Smooth muscle cell (in vitro differentiated cells): ENCODE measurements at regions not wholly inside any gene's neighbourhood (a gene's known extent, or its start where the extent isn't known, plus 50 kb on each side); places are given as distances from the start of the nearest gene placed in this dataset.

Experiments used
- DNase-seq: peaks from one replicate; lab custom pipeline; 2025; ENCODE audit not compliant: unreplicated experiment; lab: John Stamatoyannopoulos, UW
- H2AFZ ChIP-seq: fragments of 200-600 bp; sonication (generic); 2 replicates; pipeline ENCODE4 v1.6.0; 2016; ENCODE audit warnings: antibody characterized with exemption, low read depth, mild to moderate bottlenecking
- H3F3A ChIP-seq: fragments of 200-600 bp; sonication (generic); 2 replicates; pipeline ENCODE4 v1.6.0; 2017; ENCODE audit warnings: antibody characterized with exemption, low read depth
- H3K27ac ChIP-seq: fragments of 200-600 bp; sonication (generic); 2 replicates; pipeline ENCODE4 v1.5.1; 2016; ENCODE audit warnings: low read depth, mild to moderate bottlenecking
- H3K27me3 ChIP-seq: fragments of 200-600 bp; sonication (generic); 2 replicates; pipeline ENCODE4 v1.6.1; 2016; ENCODE audit warnings: low read depth, mild to moderate bottlenecking
- H3K36me3 ChIP-seq: fragments of 200-600 bp; sonication (generic); 2 replicates; pipeline ENCODE4 v1.5.1; 2016; ENCODE audit warnings: low read depth
- H3K4me1 ChIP-seq: fragments of 200-600 bp; sonication (generic); 2 replicates; pipeline ENCODE4 v1.5.1; 2016; ENCODE audit warnings: low read depth
- H3K4me2 ChIP-seq: fragments of 200-600 bp; sonication (generic); 2 replicates; pipeline ENCODE4 v1.6.0; 2016; ENCODE audit warnings: mild to moderate bottlenecking
- H3K4me3 ChIP-seq: fragments of 200-600 bp; sonication (generic); 2 replicates; pipeline ENCODE4 v1.5.1; 2016; ENCODE audit warnings: mild to moderate bottlenecking
- H3K79me2 ChIP-seq: fragments of 200-600 bp; sonication (generic); 2 replicates; pipeline ENCODE4 v1.6.0; 2016; ENCODE audit warnings: low read depth, mild to moderate bottlenecking
- H3K9ac ChIP-seq: fragments of 200-600 bp; sonication (generic); 2 replicates; pipeline ENCODE4 v1.6.0; 2016; ENCODE audit warnings: low read depth
- H3K9me3 ChIP-seq: fragments of 200-600 bp; sonication (generic); replicated peaks from 2 replicates; pipeline ENCODE4 v1.5.1; 2016; ENCODE audit warnings: low read depth
- H4K20me1 ChIP-seq: fragments of 200-600 bp; sonication (generic); 2 replicates; pipeline ENCODE4 v1.6.0; 2016; ENCODE audit warnings: low read depth
- WGBS: methylation state at CpG from one replicate; pipeline ENCODE4 v1.1.7; 2016; ENCODE audit warnings: low lambda C conversion rate; 5-methylcytosine and 5-hydroxymethylcytosine counted together
- TF ChIP-seq, protein P1 (sequence below): fragments of 200-600 bp; sonication (generic); IDR thresholded peaks from 2 replicates; pipeline ENCODE4 v1.5.1; 2017; ENCODE audit warnings: borderline replicate concordance, mild to moderate bottlenecking, antibody characterized with exemption; ENCODE audit not compliant: insufficient read depth, poor library complexity, severe bottlenecking

DNA sequence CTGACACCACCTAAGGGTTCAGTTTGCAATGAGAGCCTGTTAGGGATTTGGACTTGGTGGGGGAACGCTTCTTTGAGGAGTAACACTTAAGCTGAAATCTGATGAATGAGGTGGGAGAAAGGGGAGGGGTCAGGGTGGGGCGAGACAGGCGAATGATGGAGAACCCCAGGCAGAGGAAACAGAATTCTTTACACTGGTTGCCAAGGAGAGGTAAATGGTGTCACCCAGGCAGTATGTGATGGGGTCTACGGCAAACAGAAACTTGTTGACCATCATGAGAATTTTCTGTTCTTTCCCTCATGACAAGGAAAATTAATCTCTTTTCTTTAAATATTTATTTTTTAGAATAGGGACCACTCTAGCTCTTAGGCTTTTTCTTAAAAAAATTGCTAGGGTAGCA is 157.2 kb upstream of the MITF start:
- Histone ChIP-seq H3K9me3 (no peaks in the 10 kb centered on the region), H2AFZ (no peak overlapping the region), H3K9ac (no peak overlapping the region), H3F3A (no peaks in the 10 kb centered on the region), H3K27ac (no peak overlapping the region), H3K36me3 (no peaks in the 10 kb centered on the region), H3K4me3 (no peak overlapping the region), H3K79me2 (no peaks in the 10 kb centered on the region), H3K27me3 (peaks cover 17% of the 10 kb centered on the region), H3K4me1 (peaks cover 11% of the 10 kb centered on the region), H4K20me1 (no peaks in the 10 kb centered on the region), H3K4me2 (no peak overlapping the region)
- 86% methylated on average over 4 of the region's 4 CpGs for WGBS
- no peak for DNase-seq
- TF ChIP-seq, protein P1, sequence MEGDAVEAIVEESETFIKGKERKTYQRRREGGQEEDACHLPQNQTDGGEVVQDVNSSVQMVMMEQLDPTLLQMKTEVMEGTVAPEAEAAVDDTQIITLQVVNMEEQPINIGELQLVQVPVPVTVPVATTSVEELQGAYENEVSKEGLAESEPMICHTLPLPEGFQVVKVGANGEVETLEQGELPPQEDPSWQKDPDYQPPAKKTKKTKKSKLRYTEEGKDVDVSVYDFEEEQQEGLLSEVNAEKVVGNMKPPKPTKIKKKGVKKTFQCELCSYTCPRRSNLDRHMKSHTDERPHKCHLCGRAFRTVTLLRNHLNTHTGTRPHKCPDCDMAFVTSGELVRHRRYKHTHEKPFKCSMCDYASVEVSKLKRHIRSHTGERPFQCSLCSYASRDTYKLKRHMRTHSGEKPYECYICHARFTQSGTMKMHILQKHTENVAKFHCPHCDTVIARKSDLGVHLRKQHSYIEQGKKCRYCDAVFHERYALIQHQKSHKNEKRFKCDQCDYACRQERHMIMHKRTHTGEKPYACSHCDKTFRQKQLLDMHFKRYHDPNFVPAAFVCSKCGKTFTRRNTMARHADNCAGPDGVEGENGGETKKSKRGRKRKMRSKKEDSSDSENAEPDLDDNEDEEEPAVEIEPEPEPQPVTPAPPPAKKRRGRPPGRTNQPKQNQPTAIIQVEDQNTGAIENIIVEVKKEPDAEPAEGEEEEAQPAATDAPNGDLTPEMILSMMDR: no peak

- Histone ChIP-seq H3F3A (no peaks in the 10 kb centered on the region), H3K4me3 (no peak overlapping the region), H3K27me3 (peaks cover 17% of the 10 kb centered on the region), H3K79me2 (no peaks in the 10 kb centered on the region), H3K9me3 (no peaks in the 10 kb centered on the region), H4K20me1 (no peaks in the 10 kb centered on the region), H3K4me1 (peaks cover 11% of the 10 kb centered on the region), H2AFZ (no peak overlapping the region), H3K27ac (no peak overlapping the region), H3K4me2 (no peak overlapping the region), H3K36me3 (no peaks in the 10 kb centered on the region), H3K9ac (no peak overlapping the region)
- no peak for DNase-seq
- WGBS: 84% methylated on average over 8 of the region's 8 CpGs
- TF ChIP-seq, protein P1: no peak
These were observed 159.8 kb upstream of the MITF start for GRCh38 chr3:69579306-69580041.

DNA sequence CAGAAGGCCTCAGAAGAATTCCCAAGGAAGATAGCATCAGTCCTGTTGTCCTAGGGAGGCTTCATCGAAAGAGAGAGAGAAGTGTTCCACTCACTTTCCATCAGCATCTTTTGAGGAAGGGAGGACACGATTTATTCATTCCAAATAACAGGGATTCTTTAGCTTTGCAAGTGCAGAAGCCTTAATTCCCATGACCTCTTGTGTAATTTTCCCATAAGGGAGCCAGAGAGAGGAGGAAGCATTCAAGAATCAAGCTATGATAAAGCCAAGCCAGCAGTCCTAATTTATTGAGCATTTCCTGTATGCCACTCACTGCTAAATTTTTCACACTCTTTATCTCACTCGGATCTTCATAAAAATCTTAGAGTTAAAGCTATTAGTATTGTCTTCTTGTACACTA is 169.7 kb upstream of the MITF start:
- 72% methylated on average over 3 of the region's 3 CpGs for WGBS
- Histone ChIP-seq H3K27me3 (peaks cover 8% of the 10 kb centered on the region), H3K79me2 (no peaks in the 10 kb centered on the region), H3K9ac (no peak overlapping the region), H4K20me1 (no peaks in the 10 kb centered on the region), H3K4me1 (no peaks in the 10 kb centered on the region), H3K4me3 (no peak overlapping the region), H3K4me2 (no peak overlapping the region), H3K27ac (no peak overlapping the region), H3K36me3 (no peaks in the 10 kb centered on the region), H2AFZ (no peak overlapping the region), H3K9me3 (no peaks in the 10 kb centered on the region), H3F3A (no peaks in the 10 kb centered on the region)
- no peak for DNase-seq
- TF ChIP-seq, protein P1: no peak

DNA sequence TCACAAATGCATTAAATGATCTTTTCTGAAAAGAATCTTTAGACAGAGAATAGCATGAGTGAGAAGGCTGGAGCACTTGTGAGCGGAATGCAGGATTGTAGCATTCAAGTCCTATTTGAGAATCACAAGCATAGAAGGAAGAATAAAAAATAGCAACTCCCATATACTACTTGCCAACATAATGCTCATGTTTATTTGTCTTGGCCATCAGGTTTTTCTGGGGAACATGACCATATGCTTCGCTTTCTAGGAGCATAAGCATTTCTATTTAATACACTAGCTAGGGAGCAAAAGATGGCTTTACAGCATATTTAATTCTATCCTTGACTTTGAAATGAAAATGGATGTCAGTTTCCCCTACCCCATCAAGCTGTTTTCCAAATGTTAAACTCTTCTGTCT is 170.3 kb upstream of the MITF start:
- H3K4me1 ChIP-seq: no peaks in the 10 kb centered on the region
- DNase-seq: no peak
- TF ChIP-seq, protein P1: no peak

More for the DNA sequence above, 170.3 kb upstream of the MITF start:
- Histone ChIP-seq H4K20me1 (no peaks in the 10 kb centered on the region), H3K27me3 (peaks cover 8% of the 10 kb centered on the region), H3K9ac (no peak overlapping the region), H3K4me3 (no peak overlapping the region), H3K4me2 (no peak overlapping the region), H3K36me3 (no peaks in the 10 kb centered on the region), H3F3A (no peaks in the 10 kb centered on the region), H2AFZ (no peak overlapping the region), H3K79me2 (no peaks in the 10 kb centered on the region), H3K9me3 (no peaks in the 10 kb centered on the region), H3K27ac (no peak overlapping the region)
- WGBS: 97% methylated on average over 2 of the region's 2 CpGs
